ENCODE measurements at regions not wholly inside any gene's neighbourhood (a gene's known extent, or its start where the extent isn't known, plus 50 kb on each side); places are given as distances from the start of the nearest gene placed in this dataset.
"Not testable (repeated sequence)": the region's sequence is repeated elsewhere in the genome, so short reads cannot be mapped to it uniquely, and the experiment has no call there.

DNA sequence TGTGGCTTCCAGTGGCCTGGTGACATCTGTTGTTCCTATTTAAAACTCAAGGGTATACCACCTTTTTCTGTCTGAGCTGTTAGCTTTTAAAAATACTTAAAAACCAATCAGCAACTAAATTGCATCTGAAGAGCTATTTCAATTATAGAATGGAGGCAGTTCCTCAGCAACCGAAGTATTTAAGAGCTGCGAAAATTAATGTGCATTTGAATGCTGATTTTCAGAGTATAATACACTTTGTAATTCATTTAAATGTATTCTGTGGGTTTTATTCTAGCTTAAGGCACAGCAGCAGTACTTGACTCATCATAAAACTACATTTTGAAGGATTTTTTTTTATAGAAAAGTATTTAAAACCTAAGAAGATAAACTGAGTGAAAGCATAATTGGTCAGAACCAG is 404.9 kb upstream of the PRKCQ start:
- DNase-seq (ENCODE audit: low read depth), result no peak

DNA sequence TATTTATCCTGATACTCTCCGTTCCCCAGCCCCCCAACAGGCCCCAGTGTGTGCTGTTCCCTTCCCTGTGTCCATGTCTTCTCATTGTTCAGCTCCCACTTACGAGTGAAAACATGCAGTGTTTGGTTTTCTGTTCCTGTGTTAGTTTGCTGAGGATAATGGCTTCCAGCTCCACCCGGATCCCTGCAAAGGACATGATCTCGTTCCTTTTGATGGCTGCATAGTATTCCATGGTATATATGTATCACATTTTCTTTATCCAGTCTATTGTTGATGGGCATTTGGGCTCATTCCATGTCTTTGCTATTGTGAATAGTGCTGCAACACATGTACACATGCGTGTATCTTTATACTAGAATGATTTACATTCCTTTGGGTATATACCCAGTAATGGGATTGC is 403.9 kb upstream of the PRKCQ start:
- not testable (repeated sequence) for DNase-seq (ENCODE audit: low read depth)

DNA sequence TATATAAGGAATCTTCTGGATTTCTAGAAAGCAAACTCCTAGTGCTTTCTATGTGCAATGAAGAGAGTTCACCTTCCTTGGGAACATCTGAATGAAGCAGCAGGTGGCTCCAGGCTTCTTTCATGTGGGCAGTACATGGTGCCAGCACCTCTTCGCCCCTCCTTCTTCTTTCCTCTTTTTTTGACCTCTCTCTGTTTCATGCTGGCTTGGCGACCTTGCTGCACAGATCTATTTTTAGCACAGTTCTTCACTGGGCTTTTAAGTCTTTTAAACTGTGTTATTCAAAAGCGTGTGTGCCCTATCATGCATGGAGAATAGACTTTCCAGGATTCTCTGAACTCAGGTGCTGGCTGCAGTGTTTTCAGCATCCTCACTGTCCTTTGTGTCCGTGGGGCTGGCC is 400.3 kb upstream of the PRKCQ start:
- DNase-seq (ENCODE audit: low read depth), result no peak

DNA sequence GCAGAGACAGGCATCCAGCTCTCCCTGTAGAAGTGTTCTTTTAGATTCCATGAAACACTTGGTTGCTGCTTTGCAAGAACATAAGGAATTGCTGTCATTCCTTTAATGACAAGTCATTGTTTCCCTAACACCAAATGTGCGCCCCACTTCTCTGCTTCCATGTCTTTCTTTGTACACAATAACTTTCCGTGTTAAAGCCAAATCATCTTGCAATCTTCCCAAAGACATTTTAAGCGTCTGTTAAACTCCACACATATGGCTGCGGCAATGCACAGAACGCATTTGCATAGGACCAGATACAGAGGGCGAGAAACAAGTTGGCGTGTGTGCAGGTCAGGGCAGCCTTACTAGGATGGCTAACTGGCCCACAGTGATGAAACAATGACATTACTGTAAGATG is 399.3 kb upstream of the PRKCQ start:
- DNase-seq (ENCODE audit: low read depth), result no peak

DNA sequence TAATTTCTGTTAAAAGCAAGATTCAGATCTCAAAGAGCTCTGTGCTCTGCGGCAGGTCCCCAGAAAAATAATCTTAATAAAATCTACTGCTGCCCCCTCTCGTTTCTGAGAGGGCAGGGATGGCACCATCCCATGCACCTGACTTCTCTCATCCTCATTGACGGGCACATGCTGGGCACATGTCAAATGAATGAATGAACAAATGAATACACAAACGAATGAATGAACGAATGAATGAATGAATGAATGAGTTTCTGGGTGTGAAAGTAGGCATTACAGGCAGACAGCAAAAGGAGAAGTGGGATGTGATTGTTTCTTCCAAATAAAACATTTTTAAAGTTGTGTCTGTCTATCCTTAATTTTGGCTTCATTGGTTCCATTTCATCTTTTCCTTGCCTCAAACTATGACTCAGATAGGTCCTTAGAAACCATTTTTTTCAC is 398.1 kb upstream of the PRKCQ start:
- no peak for DNase-seq (ENCODE audit: low read depth)

DNA sequence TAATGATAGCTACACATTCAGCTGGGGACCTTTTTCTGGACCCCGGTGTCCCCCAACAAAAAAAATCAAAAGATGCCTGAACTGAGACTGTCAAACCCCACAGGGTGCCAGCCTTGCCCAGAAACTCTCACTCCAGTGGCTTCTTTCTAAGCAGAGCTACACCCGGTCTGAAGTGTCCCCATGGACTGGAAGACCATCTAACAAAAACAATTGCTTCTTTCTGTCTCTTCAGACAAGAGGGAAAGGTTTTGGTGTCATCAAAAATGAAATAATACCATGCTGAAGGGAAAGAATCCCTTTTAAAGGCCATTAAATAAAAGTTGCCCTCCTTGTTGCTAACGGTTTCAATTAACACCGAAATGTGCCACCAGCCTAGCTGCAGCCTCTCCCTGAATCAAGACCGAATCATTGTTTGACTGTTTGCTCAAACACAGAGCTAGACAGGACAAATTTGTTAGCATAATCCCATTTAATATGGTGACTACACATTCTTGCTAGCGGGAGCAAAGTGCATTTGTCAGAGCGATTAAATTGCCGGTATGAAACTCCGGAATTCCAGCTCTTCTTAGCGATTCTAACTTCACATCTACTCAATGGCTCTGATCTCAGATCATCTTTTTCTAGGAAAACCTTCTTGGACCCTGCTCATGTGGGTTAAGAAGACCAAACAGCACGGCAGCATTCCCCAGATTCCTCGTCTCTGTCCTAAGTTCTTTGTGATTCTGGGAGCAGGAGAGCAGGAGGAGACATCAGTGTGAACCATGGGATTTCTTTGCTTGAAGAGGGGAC is 397.5 kb upstream of the PRKCQ start:
- DNase-seq (ENCODE audit: low read depth), result no peak

DNA sequence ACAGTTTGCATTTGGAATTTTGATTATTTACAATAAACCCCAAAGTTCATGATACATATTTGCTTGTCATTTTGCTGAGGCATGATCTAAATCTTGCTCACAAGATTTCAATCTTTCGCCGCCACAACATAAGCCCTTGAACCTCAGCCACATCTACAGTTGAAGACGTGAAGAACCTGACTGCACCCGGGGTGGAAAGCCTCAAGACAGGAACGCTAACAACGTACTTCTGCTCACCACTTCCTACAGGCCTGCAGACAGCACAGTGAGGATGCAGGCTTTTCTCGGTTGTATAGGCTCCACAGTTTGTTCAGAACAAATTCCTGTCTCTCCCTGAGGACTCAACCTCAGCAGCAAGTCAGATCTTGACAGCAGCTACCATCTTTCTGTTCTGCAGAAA is 393.8 kb upstream of the PRKCQ start:
- no peak for DNase-seq (ENCODE audit: low read depth)

DNA sequence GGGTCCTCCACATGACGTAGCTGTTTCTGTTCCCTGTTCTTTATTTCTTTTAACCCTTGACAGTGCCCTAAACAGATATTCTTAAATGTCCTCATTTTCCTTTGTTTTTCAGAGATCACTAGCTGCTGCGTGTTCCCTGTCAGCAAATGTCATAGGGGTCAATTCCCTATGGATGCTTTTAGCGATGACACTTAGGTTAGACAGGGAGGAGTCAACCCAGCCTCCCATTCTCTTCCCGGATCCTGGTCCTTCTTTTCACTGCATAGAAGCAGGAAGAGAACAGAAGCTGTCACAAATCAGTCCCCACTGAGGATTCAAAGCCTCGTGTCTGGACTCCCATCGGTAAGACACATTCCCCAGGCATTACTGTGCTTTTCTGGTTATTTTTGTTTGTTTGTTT is 392.1 kb upstream of the PRKCQ start:
- no peak for DNase-seq (ENCODE audit: low read depth)

DNA sequence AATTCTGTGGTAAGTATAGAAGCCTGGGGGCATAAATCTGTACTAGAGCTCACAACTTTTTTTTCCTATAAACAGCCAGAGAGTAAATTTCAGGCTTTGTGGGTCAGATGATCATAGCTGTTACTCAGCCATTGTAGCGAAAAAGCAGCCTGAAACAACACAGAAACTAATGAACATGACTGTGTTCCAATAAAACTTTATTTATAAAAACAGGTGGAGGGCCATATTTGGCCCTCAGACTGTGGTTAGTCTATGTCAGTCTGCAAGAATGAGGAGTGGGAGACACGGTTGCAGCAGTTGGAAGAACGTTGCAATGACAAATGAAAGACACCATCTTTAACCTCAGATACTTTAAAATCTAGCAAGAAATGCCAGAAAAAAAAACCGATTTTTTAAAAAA is 389.6 kb upstream of the PRKCQ start:
- DNase-seq (ENCODE audit: low read depth), result no peak

DNA sequence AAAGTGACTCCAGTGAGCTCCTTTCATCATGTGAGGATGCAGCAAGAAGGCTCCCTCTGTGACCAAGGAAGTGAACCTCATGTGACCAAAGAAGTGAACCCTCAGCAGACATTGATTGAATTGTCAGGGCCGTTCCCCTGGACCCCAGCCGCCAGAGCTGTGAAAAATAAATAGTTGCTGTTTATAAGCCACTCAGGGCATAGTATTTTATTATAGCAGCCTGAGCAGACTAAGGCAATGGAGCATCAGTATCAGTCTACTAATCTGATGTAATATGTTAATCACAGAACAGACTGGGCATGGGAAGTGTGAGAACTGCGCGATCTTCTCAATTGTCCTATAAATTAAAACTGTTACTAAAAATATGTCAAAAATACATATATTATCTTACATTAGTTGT is 384.5 kb upstream of the PRKCQ start:
- DNase-seq (ENCODE audit: low read depth), result no peak

DNA sequence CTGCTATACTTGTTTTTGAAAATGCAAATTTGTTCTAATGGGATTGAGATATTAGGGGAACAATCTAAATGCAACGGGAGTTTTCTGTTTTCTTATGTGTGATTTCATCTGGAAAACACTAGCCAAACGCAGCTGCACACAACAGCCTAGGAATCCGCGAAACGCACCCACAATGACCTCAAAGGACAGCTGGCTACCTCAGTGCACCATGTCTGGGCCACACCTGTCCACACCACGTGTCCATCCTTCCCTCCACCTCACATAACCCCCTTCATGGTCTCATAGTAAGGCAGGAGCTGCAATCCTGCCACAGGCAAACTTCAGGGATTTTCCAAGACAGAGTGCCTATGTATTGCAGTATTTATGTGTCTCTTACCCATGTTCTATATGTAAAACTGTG is 382.5 kb upstream of the PRKCQ start:
- DNase-seq (ENCODE audit: low read depth), result no peak

DNA sequence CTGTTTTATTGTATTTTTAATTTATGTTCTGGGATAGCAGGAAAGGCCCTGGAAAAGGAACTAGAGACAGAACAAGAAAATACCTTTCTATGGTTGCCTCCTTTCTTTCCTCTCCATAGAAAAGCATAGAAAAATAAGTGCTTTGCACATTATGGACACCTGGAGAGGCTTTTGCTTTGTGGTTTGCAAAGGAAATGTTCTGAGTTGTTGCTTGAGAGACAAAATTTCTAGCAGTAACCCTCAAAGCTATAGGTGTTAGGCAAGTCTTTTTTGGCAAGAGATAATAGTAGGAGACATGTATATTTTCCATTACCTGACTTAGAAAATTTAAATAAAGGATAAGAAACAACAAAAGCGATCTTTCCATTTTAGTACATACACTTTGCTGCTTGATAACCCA is 378.6 kb upstream of the PRKCQ start:
- no peak for DNase-seq (ENCODE audit: low read depth)

DNA sequence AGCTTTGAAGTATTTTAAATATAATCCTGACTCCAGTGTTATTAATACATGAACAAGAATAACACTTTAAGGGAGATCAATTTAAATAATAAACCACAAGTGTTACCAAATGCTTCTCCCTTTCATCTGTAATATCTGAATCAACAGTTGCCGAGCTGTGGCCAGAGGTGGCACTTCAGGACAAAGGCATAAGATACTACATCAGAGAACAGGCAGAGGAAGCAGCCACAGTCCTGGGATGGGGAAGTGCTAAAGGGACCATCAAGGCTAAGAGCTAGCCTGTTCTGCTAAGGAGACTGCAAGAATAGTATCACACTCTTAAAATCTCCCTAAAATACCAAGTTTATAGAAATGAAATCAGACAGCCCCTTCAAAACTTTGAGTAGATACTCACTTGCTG is 378.2 kb upstream of the PRKCQ start:
- no peak for DNase-seq (ENCODE audit: low read depth)

DNA sequence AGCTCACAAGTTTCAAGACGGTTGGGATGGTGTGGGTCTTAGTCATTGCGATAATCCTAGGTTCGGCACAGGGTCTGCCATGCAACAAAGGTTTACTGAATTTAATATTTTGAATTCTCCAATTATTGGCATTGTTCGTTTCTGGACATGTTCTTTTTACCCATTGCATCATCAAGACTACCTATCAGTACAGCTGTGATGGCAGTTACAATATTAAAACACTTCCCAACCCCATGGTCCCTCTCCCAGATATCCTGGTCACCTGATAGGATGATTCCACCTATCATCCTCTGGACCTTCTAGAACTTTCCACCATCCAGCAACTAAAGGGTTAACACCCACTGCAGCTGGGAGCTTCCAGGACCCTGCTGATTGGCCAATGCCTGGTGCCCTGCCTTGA is 377.8 kb upstream of the PRKCQ start:
- no peak for DNase-seq (ENCODE audit: low read depth)

DNA sequence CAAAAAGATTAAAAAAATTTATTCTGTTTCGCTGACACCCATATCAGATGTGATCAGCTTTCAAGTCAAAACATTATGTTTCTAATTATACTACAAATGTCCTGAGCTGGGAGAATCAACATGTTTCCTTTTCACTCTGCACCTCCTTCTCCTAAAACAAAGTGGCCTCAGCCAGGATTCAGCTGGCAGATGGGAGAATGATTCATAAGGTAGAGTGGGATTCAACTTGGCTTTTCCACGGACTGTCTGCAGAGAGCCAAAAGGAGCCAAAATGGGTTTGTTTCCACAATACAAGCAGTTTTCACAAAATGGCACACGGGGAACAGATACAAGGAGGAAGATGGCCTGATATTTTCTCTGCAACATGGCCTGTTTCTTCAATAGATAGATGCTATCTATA is 376.5 kb upstream of the PRKCQ start:
- no peak for DNase-seq (ENCODE audit: low read depth)

DNA sequence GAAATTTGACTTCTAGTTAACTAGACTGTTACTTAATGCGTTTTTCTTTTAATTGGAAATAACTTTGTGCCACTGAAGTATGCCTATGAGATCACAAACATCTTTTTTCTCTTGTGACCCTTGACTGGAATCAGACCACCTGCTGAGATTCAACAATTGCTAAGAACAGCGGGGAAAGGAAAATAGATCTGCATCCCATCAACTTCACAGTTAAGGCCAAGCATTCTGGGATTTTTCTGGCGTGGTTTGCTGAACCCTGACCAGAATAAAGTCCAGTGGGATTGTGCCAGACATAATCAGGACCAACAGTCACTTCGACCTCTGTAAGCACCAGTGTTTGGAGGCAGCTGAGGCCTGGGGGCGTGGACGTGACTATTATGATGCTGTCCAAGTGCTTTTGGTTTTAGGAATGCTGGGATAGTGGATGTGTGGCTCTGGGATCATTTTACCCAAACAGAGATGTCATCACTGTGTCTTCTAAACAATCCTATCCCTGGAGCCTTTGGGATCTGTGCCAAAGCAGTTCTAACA is 373.3 kb upstream of the PRKCQ start:
- DNase-seq (ENCODE audit: low read depth), result no peak

DNA sequence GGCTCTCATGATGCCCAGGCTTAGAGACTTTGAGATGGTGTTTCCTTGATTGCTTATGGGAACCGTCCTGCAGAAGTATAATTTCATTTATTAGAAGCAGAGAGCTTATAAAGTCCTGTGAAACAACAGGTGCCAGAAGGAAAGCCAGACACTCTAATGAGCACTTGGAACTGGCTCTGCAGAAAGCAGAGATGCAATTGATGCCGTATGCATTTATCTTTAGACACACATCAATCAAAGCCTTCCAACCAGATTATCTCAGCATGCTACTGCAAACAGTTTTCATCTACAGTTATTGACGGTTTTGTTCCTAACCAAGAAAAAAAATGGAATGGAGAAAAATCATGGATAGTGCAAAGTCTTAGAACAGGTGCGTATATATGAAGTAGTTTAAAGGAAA is 371.7 kb upstream of the PRKCQ start:
- no peak for DNase-seq (ENCODE audit: low read depth)

DNA sequence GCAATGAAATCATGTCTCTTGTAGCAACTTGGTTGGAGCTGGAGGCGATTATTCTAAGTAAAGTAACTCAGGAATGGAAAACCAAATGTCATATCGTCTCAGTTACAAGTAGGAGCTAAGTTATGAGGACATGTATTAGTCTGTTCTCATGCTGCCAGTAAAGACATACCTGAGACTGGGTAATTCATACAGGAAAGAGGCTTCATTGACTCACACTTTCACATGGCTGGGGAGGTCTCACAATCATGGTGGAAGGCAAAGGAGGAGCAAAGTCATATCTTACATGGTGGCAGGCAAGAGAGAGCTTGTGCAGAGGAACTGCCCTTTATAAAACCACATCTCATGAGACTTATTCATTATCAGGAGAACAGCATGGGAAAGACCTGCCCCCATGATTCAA is 370.1 kb upstream of the PRKCQ start:
- no peak for DNase-seq (ENCODE audit: low read depth)

DNA sequence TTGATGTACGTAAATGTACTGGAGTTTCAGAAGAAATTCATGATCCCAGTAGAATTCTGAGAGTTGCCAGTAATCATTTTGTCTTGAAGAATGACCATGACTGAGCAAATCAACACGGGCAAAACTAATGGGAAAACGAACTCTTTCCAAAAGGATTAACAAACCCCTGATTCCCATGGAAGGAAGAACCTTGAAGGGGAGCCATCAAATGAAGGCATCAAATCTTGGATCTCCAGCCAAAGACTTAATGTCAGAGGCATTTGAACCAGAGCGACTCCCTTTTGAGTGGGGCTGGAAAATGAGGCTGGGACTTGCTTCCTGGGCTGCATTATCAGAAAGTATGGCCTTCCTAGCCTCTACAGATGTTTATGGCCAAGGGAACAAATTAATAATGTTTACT is 364.4 kb upstream of the PRKCQ start:
- DNase-seq (ENCODE audit: low read depth), result no peak

DNA sequence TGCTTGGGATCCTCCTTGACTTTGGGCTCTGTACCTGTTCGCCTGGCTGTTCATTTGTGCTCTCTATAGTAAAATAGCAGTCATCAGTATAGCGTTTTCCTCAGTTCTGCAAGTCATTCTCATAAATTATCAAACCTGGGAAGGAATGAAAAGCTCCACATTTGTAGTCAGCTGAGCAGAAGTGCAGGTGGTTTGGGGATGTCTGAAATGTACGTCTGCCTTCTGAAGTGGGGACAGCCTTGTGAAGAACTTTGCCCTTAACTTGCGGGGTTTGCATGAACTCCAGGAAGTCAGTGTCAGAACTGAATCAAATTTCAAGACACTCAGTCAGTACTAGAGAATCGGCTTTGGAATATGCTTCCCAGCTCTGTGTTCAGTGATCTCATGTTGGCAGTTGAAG is 358.3 kb upstream of the PRKCQ start:
- no peak for DNase-seq (ENCODE audit: low read depth)

DNA sequence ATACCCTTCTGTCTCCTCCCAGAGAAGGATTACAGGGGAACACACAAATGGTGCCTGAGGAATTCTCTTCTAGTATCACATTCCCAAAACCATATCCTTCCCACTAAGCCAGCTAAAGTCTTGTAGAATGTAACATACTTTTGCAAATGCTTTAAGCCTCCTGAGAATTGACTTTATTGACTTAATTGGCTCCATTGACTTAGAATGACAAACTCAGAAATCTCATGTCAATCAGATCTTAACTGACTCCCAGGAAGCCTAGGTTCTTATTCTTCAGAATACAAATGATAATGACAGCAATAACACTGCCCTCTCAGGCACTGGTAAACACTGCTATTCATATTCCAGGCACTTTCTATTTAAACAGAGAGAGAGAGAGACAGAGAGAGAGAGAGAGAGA is 356.9 kb upstream of the PRKCQ start:
- DNase-seq (ENCODE audit: low read depth), result no peak

DNA sequence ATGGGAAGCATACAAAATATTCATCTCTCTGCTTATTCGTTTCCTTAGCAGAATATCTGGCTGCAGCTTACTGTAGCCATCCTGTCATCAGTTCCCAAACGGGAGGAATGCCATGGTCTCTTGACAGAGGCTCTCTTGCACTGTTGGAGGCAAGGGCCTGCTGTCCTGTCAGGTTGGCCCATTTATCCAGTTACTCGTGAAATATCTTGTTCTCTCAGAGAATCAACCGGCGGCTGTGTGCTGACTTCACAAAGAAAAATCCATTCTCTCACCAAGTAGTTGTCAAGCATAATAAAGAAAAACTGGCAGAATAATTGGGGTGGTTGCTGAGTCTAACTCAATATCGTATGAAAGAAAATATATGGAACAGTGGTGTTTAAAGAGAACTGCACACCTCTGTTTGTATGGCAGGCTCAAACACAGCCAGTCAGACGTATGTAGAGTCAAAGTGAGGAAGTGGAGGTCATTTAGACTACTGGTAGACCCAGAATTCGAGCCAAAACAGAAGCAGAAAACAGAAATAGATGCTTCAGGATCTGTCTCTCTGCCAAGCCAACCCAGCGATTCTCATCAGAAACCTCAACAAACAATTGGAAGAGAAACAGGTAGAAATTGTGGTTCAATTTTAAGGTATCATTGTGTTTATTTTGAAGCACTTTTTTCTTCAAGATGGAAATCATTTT is 349.2 kb upstream of the PRKCQ start:
- DNase-seq (ENCODE audit: low read depth), result no peak

DNA sequence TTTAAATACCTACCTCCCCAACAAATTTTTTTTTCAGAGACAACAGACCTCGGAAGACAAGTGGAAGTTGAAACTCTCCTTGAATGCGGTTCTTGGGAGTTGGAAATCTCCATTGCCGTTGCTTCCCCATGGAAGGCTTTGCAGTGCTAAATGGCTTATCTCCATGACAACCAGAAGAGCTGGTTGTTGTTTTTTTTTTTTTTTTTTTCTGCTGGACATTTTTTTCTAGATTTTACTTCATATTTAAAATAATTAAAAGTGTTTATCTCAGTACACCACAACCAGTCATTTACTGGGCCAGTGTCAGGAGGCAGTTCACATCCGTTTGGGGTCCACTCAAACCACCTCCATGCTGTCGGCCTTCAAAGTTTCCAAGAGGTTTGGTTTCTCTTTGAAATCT is 348.5 kb upstream of the PRKCQ start:
- DNase-seq (ENCODE audit: low read depth), result no peak

DNA sequence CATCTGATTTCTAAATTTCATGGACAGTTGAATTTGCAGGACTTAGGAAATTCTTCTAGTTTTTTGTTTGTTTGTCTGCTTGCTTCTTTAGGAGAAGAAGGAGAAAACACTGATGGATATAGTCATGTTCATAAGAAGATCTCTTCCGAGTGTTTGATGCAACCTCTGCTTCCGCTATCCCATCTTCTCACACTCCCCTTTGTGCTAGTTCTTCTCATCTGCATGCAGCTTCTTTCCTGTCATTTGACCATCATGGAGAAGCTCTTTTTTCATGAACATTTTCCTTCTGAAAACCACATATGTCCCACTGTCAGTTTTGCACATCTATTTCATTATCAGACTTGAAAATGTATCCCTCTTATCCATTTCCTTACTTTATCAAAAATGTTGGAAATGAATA is 346.9 kb upstream of the PRKCQ start:
- no peak for DNase-seq (ENCODE audit: low read depth)
